ENCODE measurements at regions not wholly inside any gene's neighbourhood (a gene's known extent, or its start where the extent isn't known, plus 50 kb on each side); places are given as distances from the start of the nearest gene placed in this dataset.

GRCh38 chr2:12231288-12231687, 484.9 kb downstream of the LPIN1 start:
- TF ChIP-seq POLR2A (IDR thresholded peaks at IDR 0.05; ENCODE audit: low read depth, low read length) (no peak), POLR2AphosphoS5 (IDR thresholded peaks at IDR 0.05; ENCODE audit: low read depth, low read length) (no peak)
